ENCODE measurements at regions not wholly inside any gene's neighbourhood (a gene's known extent, or its start where the extent isn't known, plus 50 kb on each side); places are given as distances from the start of the nearest gene placed in this dataset.

DNA sequence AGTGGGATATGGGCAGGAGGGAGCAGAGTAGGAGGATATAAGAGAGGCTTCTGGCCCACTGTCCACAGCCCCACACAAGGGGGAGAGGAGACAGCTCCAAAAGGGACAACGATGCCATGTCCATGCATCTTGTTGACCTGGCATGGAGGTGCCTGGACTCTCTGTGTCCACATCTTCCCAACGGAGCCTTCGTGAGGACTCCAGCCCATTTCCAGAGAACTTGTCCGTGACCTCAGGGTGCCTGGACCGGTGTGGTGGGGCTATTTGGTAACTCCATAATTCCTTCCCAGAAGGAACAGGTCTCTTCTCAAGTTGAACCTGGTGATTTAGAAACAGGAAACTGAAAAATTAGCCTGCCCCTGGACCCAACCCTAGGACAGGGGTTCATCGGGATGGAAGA, 133.9 kb downstream of the CYP26B1 start:
- Histone ChIP-seq H3K27ac (ENCODE audit: low read length) (no peak overlapping the region), H3K4me1 (ENCODE audit: control insufficient read depth, insufficient read depth, low read length) (no peaks in the 10 kb centered on the region), H3K36me3 (ENCODE audit: control insufficient read depth, insufficient read depth, low read length) (no peaks in the 10 kb centered on the region), H3K27me3 (ENCODE audit: control insufficient read depth, insufficient read depth, low read length) (no peaks in the 10 kb centered on the region), H3K9me3 (ENCODE audit: control insufficient read depth, insufficient read depth, low read depth, low read length) (no peaks in the 10 kb centered on the region), H3K4me3 (ENCODE audit: low read depth in 2 of 2, low read length in 2 of 2) (no peak overlapping the region)
- POLR2A ChIA-PET: no interaction called here
- intact Hi-C loops (cut with micrococcal nuclease; ENCODE audit: unreplicated experiment): no loop called here
- BruUV-seq (replicated peaks): no TSS peak
- in situ Hi-C loops (cut with HindIII; ENCODE audit: low pct_unique_long_range_greater_than_20kb, low sequenced_read_pairs): no loop called here
- ATAC-seq (no peak), DNase-seq (ENCODE audit: low read depth, low spot score) (no peak)
- no peak for TF ChIP-seq SIN3A (IDR thresholded peaks at IDR 0.05; ENCODE audit: borderline replicate concordance, insufficient read depth, low read depth, low read length)
- TF ChIP-seq, protein P1, sequence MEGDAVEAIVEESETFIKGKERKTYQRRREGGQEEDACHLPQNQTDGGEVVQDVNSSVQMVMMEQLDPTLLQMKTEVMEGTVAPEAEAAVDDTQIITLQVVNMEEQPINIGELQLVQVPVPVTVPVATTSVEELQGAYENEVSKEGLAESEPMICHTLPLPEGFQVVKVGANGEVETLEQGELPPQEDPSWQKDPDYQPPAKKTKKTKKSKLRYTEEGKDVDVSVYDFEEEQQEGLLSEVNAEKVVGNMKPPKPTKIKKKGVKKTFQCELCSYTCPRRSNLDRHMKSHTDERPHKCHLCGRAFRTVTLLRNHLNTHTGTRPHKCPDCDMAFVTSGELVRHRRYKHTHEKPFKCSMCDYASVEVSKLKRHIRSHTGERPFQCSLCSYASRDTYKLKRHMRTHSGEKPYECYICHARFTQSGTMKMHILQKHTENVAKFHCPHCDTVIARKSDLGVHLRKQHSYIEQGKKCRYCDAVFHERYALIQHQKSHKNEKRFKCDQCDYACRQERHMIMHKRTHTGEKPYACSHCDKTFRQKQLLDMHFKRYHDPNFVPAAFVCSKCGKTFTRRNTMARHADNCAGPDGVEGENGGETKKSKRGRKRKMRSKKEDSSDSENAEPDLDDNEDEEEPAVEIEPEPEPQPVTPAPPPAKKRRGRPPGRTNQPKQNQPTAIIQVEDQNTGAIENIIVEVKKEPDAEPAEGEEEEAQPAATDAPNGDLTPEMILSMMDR (IDR thresholded peaks at IDR 0.05): no peak
- no peak for TF ChIP-seq TCF7L2 (IDR thresholded peaks at IDR 0.05; ENCODE audit: low read depth, low read length)
- CTCF ChIA-PET: no interaction called here

DNA sequence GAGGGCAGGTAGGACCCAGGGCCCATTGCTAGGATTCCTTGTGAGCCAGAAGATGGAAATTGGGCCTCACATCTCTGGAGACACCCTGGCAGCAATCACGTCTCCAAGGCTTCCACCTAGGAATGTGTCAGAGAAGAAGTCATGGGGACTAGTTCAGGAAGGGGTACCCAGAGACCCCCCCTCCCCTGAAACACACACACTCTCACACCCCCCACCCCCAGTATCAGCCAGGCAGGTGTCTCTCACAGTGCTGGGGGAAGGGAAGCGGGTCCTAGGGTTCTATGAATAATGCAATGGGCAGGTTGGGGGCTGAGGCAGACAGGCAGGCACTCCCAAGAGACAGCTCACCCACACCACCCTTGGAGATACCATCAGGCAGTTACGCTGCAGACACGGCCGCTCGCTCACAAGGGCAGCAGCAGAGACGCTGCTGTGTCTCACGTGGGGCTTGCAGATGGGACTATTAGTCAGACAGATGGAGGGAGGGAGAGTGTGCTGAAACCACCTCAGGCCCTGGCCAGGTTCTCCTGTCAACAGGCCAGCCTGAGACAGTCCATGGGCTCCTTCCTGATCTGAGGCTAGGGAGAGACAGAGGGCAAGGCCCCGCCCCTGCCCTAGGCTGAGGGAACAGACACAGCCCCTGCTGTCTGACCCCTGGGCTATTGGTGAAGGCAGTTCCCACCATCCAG, 134.6 kb downstream of the CYP26B1 start:
- Histone ChIP-seq H3K4me1 (ENCODE audit: control insufficient read depth, insufficient read depth, low read length) (no peaks in the 10 kb centered on the region), H3K36me3 (ENCODE audit: control insufficient read depth, insufficient read depth, low read length) (no peaks in the 10 kb centered on the region), H3K4me3 (ENCODE audit: low read depth in 2 of 2, low read length in 2 of 2) (no peak overlapping the region), H3K27ac (ENCODE audit: low read length) (no peak overlapping the region), H3K9me3 (ENCODE audit: control insufficient read depth, insufficient read depth, low read depth, low read length) (no peaks in the 10 kb centered on the region), H3K27me3 (ENCODE audit: control insufficient read depth, insufficient read depth, low read length) (no peaks in the 10 kb centered on the region)
- CTCF ChIA-PET: no interaction called here
- in situ Hi-C loops (cut with HindIII; ENCODE audit: low pct_unique_long_range_greater_than_20kb, low sequenced_read_pairs): no loop called here
- DNase-seq (ENCODE audit: low read depth, low spot score): no peak
- intact Hi-C loops (cut with micrococcal nuclease; ENCODE audit: unreplicated experiment): no loop called here
- TF ChIP-seq, protein P2, sequence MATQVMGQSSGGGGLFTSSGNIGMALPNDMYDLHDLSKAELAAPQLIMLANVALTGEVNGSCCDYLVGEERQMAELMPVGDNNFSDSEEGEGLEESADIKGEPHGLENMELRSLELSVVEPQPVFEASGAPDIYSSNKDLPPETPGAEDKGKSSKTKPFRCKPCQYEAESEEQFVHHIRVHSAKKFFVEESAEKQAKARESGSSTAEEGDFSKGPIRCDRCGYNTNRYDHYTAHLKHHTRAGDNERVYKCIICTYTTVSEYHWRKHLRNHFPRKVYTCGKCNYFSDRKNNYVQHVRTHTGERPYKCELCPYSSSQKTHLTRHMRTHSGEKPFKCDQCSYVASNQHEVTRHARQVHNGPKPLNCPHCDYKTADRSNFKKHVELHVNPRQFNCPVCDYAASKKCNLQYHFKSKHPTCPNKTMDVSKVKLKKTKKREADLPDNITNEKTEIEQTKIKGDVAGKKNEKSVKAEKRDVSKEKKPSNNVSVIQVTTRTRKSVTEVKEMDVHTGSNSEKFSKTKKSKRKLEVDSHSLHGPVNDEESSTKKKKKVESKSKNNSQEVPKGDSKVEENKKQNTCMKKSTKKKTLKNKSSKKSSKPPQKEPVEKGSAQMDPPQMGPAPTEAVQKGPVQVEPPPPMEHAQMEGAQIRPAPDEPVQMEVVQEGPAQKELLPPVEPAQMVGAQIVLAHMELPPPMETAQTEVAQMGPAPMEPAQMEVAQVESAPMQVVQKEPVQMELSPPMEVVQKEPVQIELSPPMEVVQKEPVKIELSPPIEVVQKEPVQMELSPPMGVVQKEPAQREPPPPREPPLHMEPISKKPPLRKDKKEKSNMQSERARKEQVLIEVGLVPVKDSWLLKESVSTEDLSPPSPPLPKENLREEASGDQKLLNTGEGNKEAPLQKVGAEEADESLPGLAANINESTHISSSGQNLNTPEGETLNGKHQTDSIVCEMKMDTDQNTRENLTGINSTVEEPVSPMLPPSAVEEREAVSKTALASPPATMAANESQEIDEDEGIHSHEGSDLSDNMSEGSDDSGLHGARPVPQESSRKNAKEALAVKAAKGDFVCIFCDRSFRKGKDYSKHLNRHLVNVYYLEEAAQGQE (IDR thresholded peaks at IDR 0.05; ENCODE audit: insufficient read depth in 1 of 2, low read depth in 2 of 2, low read length in 1 of 2): no peak
- TF ChIP-seq SIN3A (IDR thresholded peaks at IDR 0.05; ENCODE audit: borderline replicate concordance, insufficient read depth, low read depth, low read length) (no peak), TCF7L2 (IDR thresholded peaks at IDR 0.05; ENCODE audit: low read depth, low read length) (no peak), POLR2AphosphoS5 (IDR thresholded peaks at IDR 0.05; ENCODE audit: low read depth, low read length) (no peak)
- TF ChIP-seq, protein P1 (IDR thresholded peaks at IDR 0.05): no peak
- no peak for ATAC-seq
- POLR2A ChIA-PET: no interaction called here
- BruUV-seq (replicated peaks): no TSS peak
